Fibroblast of skin of left quadriceps (primary cell): ENCODE measurements at regions not wholly inside any gene's neighbourhood (a gene's known extent, or its start where the extent isn't known, plus 50 kb on each side); places are given as distances from the start of the nearest gene placed in this dataset.
A peak's percentile ranks its signal among the peaks of the same experiment; 100 is the strongest.
"Not testable (repeated sequence)": the region's sequence is repeated elsewhere in the genome, so short reads cannot be mapped to it uniquely, and the experiment has no call there.

Source experiments
- DNase-seq, 2 experiments: peaks; one replicate each; pipeline ENCODE4 v3.0.0-alpha.2; 2013; ENCODE audit warnings: low read depth in 2 of 2

GRCh38 chr6:144769142-144769541 is 484.0 kb downstream of the UTRN start:
- DNase-seq, result no peak

GRCh38 chr6:144776031-144776819 is 491.1 kb downstream of the UTRN start:
- DNase-seq, result no peak

GRCh38 chr6:144777249-144777648 is 492.1 kb downstream of the UTRN start:
- no peak for DNase-seq

GRCh38 chr6:144778056-144778455 is 492.9 kb downstream of the UTRN start:
- no peak for DNase-seq

- no peak for DNase-seq
Measured at GRCh38 chr6:144778773-144779492, 493.8 kb downstream of the UTRN start.

GRCh38 chr6:144781836-144782235 is 496.7 kb downstream of the UTRN start:
- no peak for DNase-seq

GRCh38 chr6:144782634-144783033 is 497.5 kb downstream of the UTRN start:
- DNase-seq, result no peak

- no peak for DNase-seq
Measured at GRCh38 chr6:144785056-144785455, 499.9 kb downstream of the UTRN start.

GRCh38 chr6:144786825-144787224 is 501.7 kb downstream of the UTRN start:
- no peak for DNase-seq

- no peak for DNase-seq
Measured at GRCh38 chr6:144793744-144794143, 508.6 kb downstream of the UTRN start.

- DNase-seq, result not testable (repeated sequence)
Measured at GRCh38 chr6:144795022-144795421, 509.9 kb downstream of the UTRN start.

- no peak for DNase-seq
Measured at GRCh38 chr6:144796070-144796469, 510.9 kb downstream of the UTRN start.

GRCh38 chr6:144797881-144798589 is 512.9 kb downstream of the UTRN start:
- DNase-seq, result peak; percentile 75 to 78

GRCh38 chr6:144804246-144804790 is 519.2 kb downstream of the UTRN start:
- DNase-seq, result no peak

GRCh38 chr6:144805049-144805448 is 519.9 kb downstream of the UTRN start:
- no peak for DNase-seq

GRCh38 chr6:144806222-144806621 is 521.1 kb downstream of the UTRN start:
- DNase-seq, result no peak

GRCh38 chr6:144809120-144809519 is 524.0 kb downstream of the UTRN start:
- DNase-seq, result no peak

- DNase-seq, result no peak
Measured at GRCh38 chr6:144809969-144810368, 524.8 kb downstream of the UTRN start.

- no peak for DNase-seq
Measured at GRCh38 chr6:144811140-144811539, 526.0 kb downstream of the UTRN start.

- no peak for DNase-seq
Measured at GRCh38 chr6:144816936-144817335, 531.8 kb downstream of the UTRN start.

- no peak for DNase-seq
Measured at GRCh38 chr6:144820270-144820669, 535.1 kb downstream of the UTRN start.

- no peak for DNase-seq
Measured at GRCh38 chr6:144823131-144823530, 538.0 kb downstream of the UTRN start.
